ENCODE measurements at regions not wholly inside any gene's neighbourhood (a gene's known extent, or its start where the extent isn't known, plus 50 kb on each side); places are given as distances from the start of the nearest gene placed in this dataset.

DNA sequence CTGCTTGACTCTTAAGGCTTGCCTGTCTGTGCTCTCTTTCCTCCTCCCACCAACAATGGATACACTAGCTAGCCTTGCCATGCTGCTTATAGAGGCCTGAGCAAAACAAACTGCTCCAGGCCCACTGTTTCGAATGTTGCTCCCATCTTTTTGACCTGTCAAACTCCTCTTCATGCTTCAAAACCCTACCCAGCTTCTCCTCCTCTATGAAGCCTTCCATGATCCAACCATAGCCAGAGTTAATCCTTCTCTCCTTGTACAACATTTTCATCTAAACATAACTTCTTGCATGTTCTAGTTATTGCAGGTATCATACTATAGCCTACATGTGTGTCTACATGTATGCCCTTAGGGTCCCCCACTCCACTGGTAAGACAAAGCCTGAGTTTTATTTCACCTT is 426.7 kb upstream of the MGMT start:
- no peaks in the 10 kb centered on the region for H3F3A ChIP-seq (ENCODE audit: low read depth)
- Mint-ChIP-seq H3K27ac (no peak overlapping the region), H3K9me3 (no peaks in the 10 kb centered on the region), H3K36me3 (no peaks in the 10 kb centered on the region), H3K27me3 (ENCODE audit: insufficient read depth, low read depth) (peaks cover 11% of the 10 kb centered on the region), H3K4me3 (no peak overlapping the region), H3K4me1 (peaks cover 33% of the 10 kb centered on the region)
- peaks cover 36% of the 10 kb centered on the region for H3K4me1 ChIP-seq
- no peaks in the 10 kb centered on the region for H3K9me3 ChIP-seq (ENCODE audit: low read depth)
- no peak overlapping the region for H2AFZ ChIP-seq (replicated peaks)
- no peak for DNase-seq (ENCODE audit: low spot score)
- H3K79me2 ChIP-seq (ENCODE audit: low read depth): no peaks in the 10 kb centered on the region
- H3K4me3 ChIP-seq: no peak overlapping the region
- TF ChIP-seq EZH2phosphoT487 (IDR thresholded peaks at IDR 0.05): no peak
- no peak for TF ChIP-seq EZH2 (IDR thresholded peaks at IDR 0.05)
- TF ChIP-seq, protein P1, sequence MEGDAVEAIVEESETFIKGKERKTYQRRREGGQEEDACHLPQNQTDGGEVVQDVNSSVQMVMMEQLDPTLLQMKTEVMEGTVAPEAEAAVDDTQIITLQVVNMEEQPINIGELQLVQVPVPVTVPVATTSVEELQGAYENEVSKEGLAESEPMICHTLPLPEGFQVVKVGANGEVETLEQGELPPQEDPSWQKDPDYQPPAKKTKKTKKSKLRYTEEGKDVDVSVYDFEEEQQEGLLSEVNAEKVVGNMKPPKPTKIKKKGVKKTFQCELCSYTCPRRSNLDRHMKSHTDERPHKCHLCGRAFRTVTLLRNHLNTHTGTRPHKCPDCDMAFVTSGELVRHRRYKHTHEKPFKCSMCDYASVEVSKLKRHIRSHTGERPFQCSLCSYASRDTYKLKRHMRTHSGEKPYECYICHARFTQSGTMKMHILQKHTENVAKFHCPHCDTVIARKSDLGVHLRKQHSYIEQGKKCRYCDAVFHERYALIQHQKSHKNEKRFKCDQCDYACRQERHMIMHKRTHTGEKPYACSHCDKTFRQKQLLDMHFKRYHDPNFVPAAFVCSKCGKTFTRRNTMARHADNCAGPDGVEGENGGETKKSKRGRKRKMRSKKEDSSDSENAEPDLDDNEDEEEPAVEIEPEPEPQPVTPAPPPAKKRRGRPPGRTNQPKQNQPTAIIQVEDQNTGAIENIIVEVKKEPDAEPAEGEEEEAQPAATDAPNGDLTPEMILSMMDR (IDR thresholded peaks at IDR 0.05): no peak
- no peaks in the 10 kb centered on the region for H4K20me1 ChIP-seq (ENCODE audit: low read depth)
- no peaks in the 10 kb centered on the region for H3K36me3 ChIP-seq
- H3K4me2 ChIP-seq: no peak overlapping the region
- no peak overlapping the region for H3K9ac ChIP-seq
- H3K27me3 ChIP-seq: peaks cover 12% of the 10 kb centered on the region
- H3K27ac ChIP-seq: no peak overlapping the region

DNA sequence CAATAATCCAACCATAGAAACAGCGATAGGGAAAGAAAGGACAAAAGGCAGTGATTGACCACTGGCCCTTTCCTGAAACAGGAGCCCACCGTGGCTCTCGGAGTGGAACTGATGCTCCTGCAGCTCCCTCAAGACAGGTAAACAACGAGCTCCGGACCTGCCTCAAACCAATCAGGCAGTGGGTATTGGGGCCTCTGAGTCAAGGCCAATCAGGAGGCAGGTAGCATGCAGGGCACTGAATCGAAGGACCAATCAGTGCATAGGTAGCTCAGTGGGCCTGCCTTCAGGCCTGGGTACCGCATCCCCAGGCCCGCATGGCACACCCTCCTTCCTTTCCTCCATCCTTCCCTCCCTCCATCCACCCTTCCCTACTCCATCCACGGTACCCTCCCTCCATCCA is 425.1 kb upstream of the MGMT start:
- H3K4me1 Mint-ChIP-seq: peaks cover 29% of the 10 kb centered on the region
- peaks cover 36% of the 10 kb centered on the region for H3K4me1 ChIP-seq
- no peak overlapping the region for H3K4me2 ChIP-seq
- H3K79me2 ChIP-seq (ENCODE audit: low read depth): no peaks in the 10 kb centered on the region
- H3K4me3 Mint-ChIP-seq: no peak overlapping the region
- H4K20me1 ChIP-seq (ENCODE audit: low read depth): no peaks in the 10 kb centered on the region
- H3K27ac Mint-ChIP-seq: no peak overlapping the region
- H3K4me3 ChIP-seq: no peak overlapping the region
- no peaks in the 10 kb centered on the region for H3K9me3 Mint-ChIP-seq
- peaks cover 2% of the 10 kb centered on the region for H3K27me3 Mint-ChIP-seq (ENCODE audit: insufficient read depth, low read depth)
- no peak overlapping the region for H2AFZ ChIP-seq (replicated peaks)
- no peak for TF ChIP-seq EZH2 (IDR thresholded peaks at IDR 0.05)
- no peak for TF ChIP-seq EZH2phosphoT487 (IDR thresholded peaks at IDR 0.05)
- TF ChIP-seq, protein P1 (IDR thresholded peaks at IDR 0.05): no peak
- no peak overlapping the region for H3K9ac ChIP-seq
- no peak overlapping the region for H3K27ac ChIP-seq
- no peaks in the 10 kb centered on the region for H3K36me3 ChIP-seq
- no peaks in the 10 kb centered on the region for H3F3A ChIP-seq (ENCODE audit: low read depth)
- no peaks in the 10 kb centered on the region for H3K9me3 ChIP-seq (ENCODE audit: low read depth)
- no peaks in the 10 kb centered on the region for H3K36me3 Mint-ChIP-seq
- H3K27me3 ChIP-seq: no peaks in the 10 kb centered on the region
- DNase-seq (ENCODE audit: low spot score): no peak

DNA sequence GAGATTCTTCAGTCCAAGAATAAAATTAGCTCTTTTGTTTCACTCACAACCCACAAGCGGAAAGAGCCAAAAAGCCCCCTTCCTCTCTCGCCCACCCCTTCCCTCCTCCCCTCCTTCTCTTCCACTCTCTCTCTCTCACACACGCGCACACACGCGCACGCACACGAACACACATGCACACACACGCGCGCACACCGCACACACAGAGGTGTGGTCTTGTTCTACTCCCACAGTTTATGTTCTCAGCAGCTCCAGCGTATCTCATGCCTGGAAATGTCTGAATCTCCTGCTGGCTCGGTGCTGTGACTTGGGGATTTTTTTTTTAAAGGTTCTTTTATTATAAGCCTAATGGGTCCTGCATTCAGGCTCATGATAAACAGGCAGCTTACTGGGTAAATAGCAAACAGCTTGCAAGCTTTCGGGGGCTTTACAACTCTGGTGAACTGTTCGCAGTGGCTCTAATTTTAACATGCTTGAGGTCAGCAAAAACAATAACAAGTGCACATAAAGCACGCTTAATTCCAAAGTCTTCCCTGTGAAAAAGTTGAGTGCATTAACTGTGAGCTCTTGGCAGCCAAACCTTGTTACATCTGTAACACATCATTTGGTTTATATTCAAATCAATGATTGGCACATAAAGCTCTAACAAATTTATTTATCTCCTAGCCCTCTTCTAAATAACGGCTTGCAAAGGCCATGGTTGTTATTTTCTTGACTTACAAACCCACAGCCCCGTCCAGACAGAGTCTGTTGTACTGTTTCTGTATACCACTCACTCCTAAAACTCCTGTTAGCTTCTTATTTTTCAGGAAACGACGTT is 424.1 kb upstream of the MGMT start:
- no peaks in the 10 kb centered on the region for H3K36me3 ChIP-seq
- H2AFZ ChIP-seq (replicated peaks): no peak overlapping the region
- H3K27ac Mint-ChIP-seq: no peak overlapping the region
- peaks cover 36% of the 10 kb centered on the region for H3K4me1 ChIP-seq
- no peaks in the 10 kb centered on the region for H3K27me3 ChIP-seq
- H3K27me3 Mint-ChIP-seq (ENCODE audit: insufficient read depth, low read depth): peaks cover 2% of the 10 kb centered on the region
- H3K27ac ChIP-seq: no peak overlapping the region
- no peak overlapping the region for H3K9ac ChIP-seq
- H3K36me3 Mint-ChIP-seq: no peaks in the 10 kb centered on the region
- H3K4me3 Mint-ChIP-seq: no peak overlapping the region
- no peak overlapping the region for H3K4me2 ChIP-seq
- no peak for DNase-seq (ENCODE audit: low spot score)
- TF ChIP-seq EZH2 (IDR thresholded peaks at IDR 0.05): no peak
- no peaks in the 10 kb centered on the region for H3K79me2 ChIP-seq (ENCODE audit: low read depth)
- H3F3A ChIP-seq (ENCODE audit: low read depth): no peaks in the 10 kb centered on the region
- H3K4me3 ChIP-seq: no peak overlapping the region
- no peaks in the 10 kb centered on the region for H3K9me3 ChIP-seq (ENCODE audit: low read depth)
- H3K4me1 Mint-ChIP-seq: peaks cover 29% of the 10 kb centered on the region
- no peaks in the 10 kb centered on the region for H3K9me3 Mint-ChIP-seq
- no peaks in the 10 kb centered on the region for H4K20me1 ChIP-seq (ENCODE audit: low read depth)

DNA sequence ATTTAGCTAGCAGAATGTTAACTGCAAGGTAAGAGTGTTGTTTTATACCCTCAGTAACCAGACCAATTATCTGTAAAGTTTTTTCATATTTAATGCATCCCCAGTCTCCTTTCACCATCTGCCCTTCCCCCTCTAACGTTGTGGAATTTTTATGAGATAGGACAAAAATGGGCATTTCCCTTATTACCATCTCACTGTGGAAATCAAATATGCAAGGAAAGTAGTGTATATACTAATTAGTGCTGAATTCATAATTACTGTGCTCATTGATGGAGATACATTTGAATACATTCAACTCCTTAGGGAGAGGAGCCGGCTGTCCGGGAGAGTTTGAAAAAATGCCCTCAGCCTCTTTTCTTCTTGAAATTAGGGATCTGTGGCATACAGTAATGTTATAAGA is 423.4 kb upstream of the MGMT start:
- H3K36me3 Mint-ChIP-seq: no peaks in the 10 kb centered on the region
- no peak overlapping the region for H3K27ac Mint-ChIP-seq
- H3K4me1 Mint-ChIP-seq: peaks cover 29% of the 10 kb centered on the region

More for the DNA sequence above, 423.4 kb upstream of the MGMT start:
- no peaks in the 10 kb centered on the region for H3K36me3 ChIP-seq
- no peaks in the 10 kb centered on the region for H3K27me3 ChIP-seq
- H3K9ac ChIP-seq: no peak overlapping the region
- Mint-ChIP-seq H3K4me3 (no peak overlapping the region), H3K9me3 (no peaks in the 10 kb centered on the region), H3K27me3 (ENCODE audit: insufficient read depth, low read depth) (peaks cover 2% of the 10 kb centered on the region)
- TF ChIP-seq, protein P1 (IDR thresholded peaks at IDR 0.05): no peak
- no peak for TF ChIP-seq EZH2 (IDR thresholded peaks at IDR 0.05)
- TF ChIP-seq EZH2phosphoT487 (IDR thresholded peaks at IDR 0.05): no peak
- no peaks in the 10 kb centered on the region for H3K9me3 ChIP-seq (ENCODE audit: low read depth)
- no peak overlapping the region for H3K4me3 ChIP-seq
- no peaks in the 10 kb centered on the region for H4K20me1 ChIP-seq (ENCODE audit: low read depth)
- no peak for DNase-seq (ENCODE audit: low spot score)
- no peak overlapping the region for H3K27ac ChIP-seq
- H3K4me1 ChIP-seq: peaks cover 36% of the 10 kb centered on the region
- no peak overlapping the region for H3K4me2 ChIP-seq
- H3K79me2 ChIP-seq (ENCODE audit: low read depth): no peaks in the 10 kb centered on the region
- no peak overlapping the region for H2AFZ ChIP-seq (replicated peaks)
- no peaks in the 10 kb centered on the region for H3F3A ChIP-seq (ENCODE audit: low read depth)
